H1 (cell line): ENCODE measurements at regions not wholly inside any gene's neighbourhood (a gene's known extent, or its start where the extent isn't known, plus 50 kb on each side); places are given as distances from the start of the nearest gene placed in this dataset.

Source experiments
- CTCF ChIA-PET: fragments of 300-600 bp; sonication (Branson Sonifier 250); formaldehyde crosslinking; loops from one replicate; lab custom pipeline; 2021; ENCODE audit not compliant: partially characterized antibody; lab: Charles Lee
- POLR2A ChIA-PET: fragments of 300-600 bp; sonication (Branson Sonifier 250); formaldehyde crosslinking; loops from one replicate; lab custom pipeline; 2021; ENCODE audit warnings: inconsistent platforms; ENCODE audit not compliant: partially characterized antibody; lab: Charles Lee
- DNase-seq, 2 experiments: peaks; one replicate each; pipeline versions ENCODE4 v3.0.0 to v3.0.0-alpha.2; 2010 to 2022; ENCODE audit warnings: low spot score in 2 of 2, low read depth in 1 of 2, mixed read lengths in 1 of 2
- FAIRE-seq: peaks from 2 replicates; lab custom pipeline; 2011; peaks lifted over from hg19 to GRCh38; lab: Jason Lieb, UNC
- H2AFZ ChIP-seq: 2 replicates; pipeline ENCODE4 v1.8.1; 2012; ENCODE audit warnings: low read length, inconsistent platforms
- H2AK5ac ChIP-seq: 2 replicates; pipeline ENCODE4 v1.6.1; 2013; ENCODE audit warnings: low read depth, low read length
- H2BK120ac ChIP-seq: replicated peaks from 2 replicates; pipeline ENCODE3; 2013; ENCODE audit warnings: low read depth, low read length, inconsistent platforms
- H2BK12ac ChIP-seq: 2 replicates; pipeline ENCODE4 v1.6.1; 2013; ENCODE audit warnings: low read depth, low read length
- H2BK15ac ChIP-seq: 2 replicates; pipeline ENCODE4 v1.6.1; 2013; ENCODE audit warnings: low read length
- H2BK20ac ChIP-seq: 2 replicates; pipeline ENCODE4 v1.6.1; 2013; ENCODE audit warnings: low read length
- H2BK5ac ChIP-seq: 2 replicates; pipeline ENCODE4 v1.6.1; 2013; ENCODE audit warnings: low read depth, low read length
- H3K14ac ChIP-seq: 2 replicates; pipeline ENCODE4 v1.6.1; 2013; ENCODE audit warnings: inconsistent platforms; ENCODE audit not compliant: insufficient read length
- H3K18ac ChIP-seq: 2 replicates; pipeline ENCODE4 v1.6.1; 2013; ENCODE audit warnings: low read length; ENCODE audit errors: extremely low read depth
- H3K23ac ChIP-seq: 2 replicates; pipeline ENCODE4 v1.6.1; 2013; ENCODE audit warnings: inconsistent platforms; ENCODE audit not compliant: insufficient read length
- H3K23me2 ChIP-seq: 2 replicates; pipeline ENCODE4 v1.6.1; 2013; ENCODE audit warnings: low read depth, low read length
- H3K27ac ChIP-seq: 2 replicates; pipeline ENCODE4 v1.6.1; 2011; ENCODE audit warnings: low read depth, low read length, inconsistent platforms
- H3K27me3 ChIP-seq, 4 experiments: replicated peaks in 1 of 4; 1 replicate in 1 of 4; 2 replicates in 3 of 4; pipeline versions ENCODE4 v1.6.1 to v1.8.1; 2011 to 2013; ENCODE audit warnings: low read length in 3 of 4, mild to moderate bottlenecking in 3 of 4, inconsistent platforms in 2 of 4, mixed read lengths in 2 of 4, moderate library complexity in 1 of 4; ENCODE audit not compliant: control insufficient read depth in 3 of 4, insufficient read depth in 3 of 4; ENCODE audit errors: extremely low read depth in 1 of 4
- H3K36me3 ChIP-seq, 4 experiments: 2 replicates each; pipeline versions ENCODE4 v1.6.1 to v1.8.1; 2011 to 2013; ENCODE audit warnings: mild to moderate bottlenecking in 4 of 4, low read length in 3 of 4, moderate library complexity in 2 of 4, control low read depth in 1 of 4, inconsistent platforms in 1 of 4; ENCODE audit not compliant: insufficient read depth in 4 of 4, control insufficient read depth in 2 of 4
- H3K4ac ChIP-seq: replicated peaks from 2 replicates; pipeline ENCODE3; 2013; ENCODE audit warnings: low read length, low read depth, mixed read lengths, inconsistent platforms; ENCODE audit not compliant: insufficient read length
- H3K4me1 ChIP-seq, 4 experiments: replicated peaks in 1 of 4; 1 replicate in 1 of 4; 2 replicates in 3 of 4; pipeline versions ENCODE4 v1.6.1 to v1.8.1; 2011 to 2013; ENCODE audit warnings: low read length in 3 of 4, inconsistent platforms in 2 of 4, mixed read lengths in 1 of 4; ENCODE audit not compliant: insufficient read depth in 4 of 4, control insufficient read depth in 3 of 4
- H3K4me2 ChIP-seq, 2 experiments: 2 replicates each; pipeline versions ENCODE4 v1.6.1 to v1.8.1; 2011 to 2013; ENCODE audit warnings: low read depth in 2 of 2, low read length in 2 of 2, control low read depth in 1 of 2, inconsistent platforms in 1 of 2, mild to moderate bottlenecking in 1 of 2; ENCODE audit not compliant: insufficient read depth in 1 of 2
- H3K4me3 ChIP-seq, 4 experiments: fragments of 200-600, 300-600 bp in 1 of 4; sonication (generic), shearing (Covaris generic), sonication (Bioruptor Twin) in 1 of 4; 2 replicates each; pipeline versions ENCODE4 v1.5.1 to v1.8.1; 2011 to 2016; ENCODE audit warnings: low read length in 4 of 4, low read depth in 3 of 4, control low read depth in 2 of 4, inconsistent platforms in 2 of 4, mild to moderate bottlenecking in 2 of 4, mixed read lengths in 1 of 4, moderate library complexity in 1 of 4; ENCODE audit not compliant: insufficient read depth in 2 of 4; ENCODE audit errors: extremely low read depth in 1 of 4
- H3K56ac ChIP-seq: replicated peaks from 2 replicates; pipeline ENCODE3; 2013; ENCODE audit warnings: low read depth, mild to moderate bottlenecking, mixed read lengths, low read length, inconsistent platforms; ENCODE audit not compliant: insufficient read length
- H3K79me1 ChIP-seq: 2 replicates; pipeline ENCODE4 v1.6.1; 2013; ENCODE audit warnings: low read depth, low read length, control low read depth
- H3K79me2 ChIP-seq, 2 experiments: 2 replicates each; pipeline versions ENCODE4 v1.6.1 to v1.8.1; 2012 to 2013; ENCODE audit warnings: low read length in 2 of 2, mild to moderate bottlenecking in 2 of 2, inconsistent platforms in 1 of 2; ENCODE audit not compliant: insufficient read depth in 2 of 2, control insufficient read depth in 1 of 2
- H3K9ac ChIP-seq, 4 experiments: replicated peaks in 1 of 4; 1 replicate in 1 of 4; 2 replicates in 3 of 4; pipeline versions ENCODE4 v1.6.1 to v1.8.1; 2011 to 2013; ENCODE audit warnings: low read depth in 3 of 4, low read length in 3 of 4, control low read depth in 2 of 4, mild to moderate bottlenecking in 2 of 4, moderate library complexity in 2 of 4, inconsistent platforms in 1 of 4; ENCODE audit errors: extremely low read depth in 1 of 4
- H3K9me3 ChIP-seq, 2 experiments: 2 replicates each; pipeline versions ENCODE4 v1.6.1 to v1.8.1; 2012 to 2013; ENCODE audit warnings: mild to moderate bottlenecking in 2 of 2, moderate library complexity in 2 of 2, control low read depth in 1 of 2, inconsistent platforms in 1 of 2, low read depth in 1 of 2, low read length in 1 of 2, mixed read lengths in 1 of 2; ENCODE audit not compliant: insufficient read depth in 2 of 2
- H4K20me1 ChIP-seq, 2 experiments: replicated peaks in 1 of 2; 2 replicates each; pipeline versions ENCODE3 to v1.8.1; 2011 to 2013; ENCODE audit warnings: inconsistent platforms in 2 of 2, low read length in 2 of 2, mild to moderate bottlenecking in 1 of 2; ENCODE audit not compliant: insufficient read depth in 2 of 2, control insufficient read depth in 1 of 2
- H4K5ac ChIP-seq: 2 replicates; pipeline ENCODE4 v1.6.1; 2013; ENCODE audit warnings: low read length, low read depth, mixed read lengths, inconsistent platforms; ENCODE audit not compliant: insufficient read length
- H4K8ac ChIP-seq: 2 replicates; pipeline ENCODE4 v1.8.0; 2013; ENCODE audit warnings: mild to moderate bottlenecking, moderate library complexity, low read length, inconsistent platforms; ENCODE audit not compliant: insufficient read depth; ENCODE audit errors: extremely low read depth
- H4K91ac ChIP-seq: replicated peaks from 2 replicates; pipeline ENCODE3; 2013; ENCODE audit warnings: low read length, mixed read lengths, inconsistent platforms; ENCODE audit not compliant: insufficient read length
- CEBPB ChIP-seq: IDR thresholded peaks from 2 replicates; pipeline ENCODE4 v1.6.1; 2012; ENCODE audit warnings: low read depth, low read length
- TEAD4 ChIP-seq: IDR thresholded peaks from 2 replicates; pipeline ENCODE4 v1.6.1; 2012; ENCODE audit warnings: low read depth, low read length, inconsistent platforms, mixed read lengths
- WGBS, 2 experiments: shearing (Covaris generic) in 1 of 2; methylation state at CpG; one replicate each; pipeline versions ENCODE4 v1.1.6 to v1.1.7; 2013 to 2015; ENCODE audit warnings: low lambda C conversion rate in 2 of 2, mixed read lengths in 2 of 2, inconsistent platforms in 1 of 2, low coverage in 1 of 2, missing lambda C conversion rate in 1 of 2; ENCODE audit not compliant: insufficient replicate concordance in 2 of 2, insufficient coverage in 1 of 2, insufficient read length in 1 of 2; ENCODE audit errors: extremely low coverage in 1 of 2, missing lambda C conversion rate in 1 of 2; 5-methylcytosine and 5-hydroxymethylcytosine counted together
- TF ChIP-seq, protein P1 (sequence below): IDR thresholded peaks from 2 replicates; pipeline ENCODE4 v1.6.1; 2012; ENCODE audit warnings: inconsistent platforms

DNA sequence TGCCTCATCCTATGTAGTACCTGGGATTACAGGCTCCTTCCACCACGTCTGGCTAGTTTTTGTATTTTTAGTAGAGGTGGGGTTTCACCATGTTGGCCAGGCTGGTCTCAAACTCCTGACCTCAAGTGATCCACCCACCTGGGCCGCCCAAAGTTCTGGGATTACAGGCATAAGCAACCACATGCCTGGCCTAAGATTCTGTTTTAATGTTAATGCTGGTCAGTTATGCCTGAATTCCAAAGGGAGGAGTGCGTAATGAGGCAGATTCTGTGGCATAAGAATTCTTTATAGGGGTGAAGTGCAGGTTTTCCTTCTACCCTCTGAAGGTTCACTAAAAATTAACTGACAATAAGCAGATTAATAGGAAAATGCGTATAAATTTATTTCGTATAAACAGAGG lies 1343.8 kb upstream of the LRRTM1 start:
- CTCF ChIA-PET: no interaction called here
- peak overlapping the region in 1 of 4 experiments; percentile 36; a peak in 1 of 8 replicates for H3K4me3 ChIP-seq

More for the DNA sequence above, 1343.8 kb upstream of the LRRTM1 start:
- Histone ChIP-seq H3K9ac (no peak overlapping the region), H4K20me1 (no peaks in the 10 kb centered on the region), H4K91ac (peak overlapping the region; percentile 74), H4K8ac (no peak overlapping the region), H3K4me1 (peaks cover 0 to 7% (median 5%) of the 10 kb centered on the region in 4 experiments; a peak in 4 of 7 replicates), H3K79me1 (no peaks in the 10 kb centered on the region), H4K5ac (no peak overlapping the region), H2AK5ac (no peak overlapping the region), H3K79me2 (no peaks in the 10 kb centered on the region), H2BK12ac (peak overlapping the region; percentile 65), H3K14ac (no peak overlapping the region), H3K23ac (no peak overlapping the region), H3K18ac (no peak overlapping the region), H2AFZ (no peak overlapping the region), H3K56ac (no peak overlapping the region), H3K27me3 (no peaks in the 10 kb centered on the region), H3K36me3 (no peaks in the 10 kb centered on the region), H2BK15ac (no peak overlapping the region), H3K9me3 (no peaks in the 10 kb centered on the region), H3K4me2 (0 out of 4 replicates have a peak overlapping the region, but pooled peaks of 1 of the 2 experiments have one; percentile 51), H3K23me2 (no peaks in the 10 kb centered on the region), H3K27ac (no peak overlapping the region), H2BK120ac (peak overlapping the region; percentile 43), H3K4ac (no peak overlapping the region), H2BK20ac (no peak overlapping the region), H2BK5ac (no peak overlapping the region; the same call in 1 of the 2 replicates)
- 63% methylated on average over 5 of the region's 5 CpGs; no CpG with 5 or more reads in 1 of the 2 experiments for WGBS, 2 experiments
- POLR2A ChIA-PET: no interaction called here
- FAIRE-seq (no peak), DNase-seq (peak in 1 of 2 experiments; percentile 44)
- TF ChIP-seq TEAD4: 0 out of 2 replicates have a peak, but pooled peaks have one; percentile 55
- TF ChIP-seq CEBPB: no peak
- TF ChIP-seq, protein P1, sequence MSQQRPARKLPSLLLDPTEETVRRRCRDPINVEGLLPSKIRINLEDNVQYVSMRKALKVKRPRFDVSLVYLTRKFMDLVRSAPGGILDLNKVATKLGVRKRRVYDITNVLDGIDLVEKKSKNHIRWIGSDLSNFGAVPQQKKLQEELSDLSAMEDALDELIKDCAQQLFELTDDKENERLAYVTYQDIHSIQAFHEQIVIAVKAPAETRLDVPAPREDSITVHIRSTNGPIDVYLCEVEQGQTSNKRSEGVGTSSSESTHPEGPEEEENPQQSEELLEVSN: peak; percentile 32; the same call in 1 of the 2 replicates
